DOHH2 (cell line): ENCODE measurements at regions not wholly inside any gene's neighbourhood (a gene's known extent, or its start where the extent isn't known, plus 50 kb on each side); places are given as distances from the start of the nearest gene placed in this dataset.

Experiments used
- EZH2phosphoT487 ChIP-seq: fragments of 200-600 bp; sonication (generic); IDR thresholded peaks from 2 replicates; pipeline ENCODE4 v1.6.1; 2017; ENCODE audit warnings: borderline replicate concordance, mild to moderate bottlenecking, antibody characterized with exemption, low read length, moderate library complexity, mixed read lengths
- TF ChIP-seq, protein P1 (sequence below): fragments of 200-600 bp; sonication (generic); IDR thresholded peaks from one replicate; pipeline ENCODE4 v1.5.1; 2014; ENCODE audit warnings: antibody characterized with exemption, mild to moderate bottlenecking, low read depth, low read length; ENCODE audit not compliant: poor library complexity, severe bottlenecking

DNA sequence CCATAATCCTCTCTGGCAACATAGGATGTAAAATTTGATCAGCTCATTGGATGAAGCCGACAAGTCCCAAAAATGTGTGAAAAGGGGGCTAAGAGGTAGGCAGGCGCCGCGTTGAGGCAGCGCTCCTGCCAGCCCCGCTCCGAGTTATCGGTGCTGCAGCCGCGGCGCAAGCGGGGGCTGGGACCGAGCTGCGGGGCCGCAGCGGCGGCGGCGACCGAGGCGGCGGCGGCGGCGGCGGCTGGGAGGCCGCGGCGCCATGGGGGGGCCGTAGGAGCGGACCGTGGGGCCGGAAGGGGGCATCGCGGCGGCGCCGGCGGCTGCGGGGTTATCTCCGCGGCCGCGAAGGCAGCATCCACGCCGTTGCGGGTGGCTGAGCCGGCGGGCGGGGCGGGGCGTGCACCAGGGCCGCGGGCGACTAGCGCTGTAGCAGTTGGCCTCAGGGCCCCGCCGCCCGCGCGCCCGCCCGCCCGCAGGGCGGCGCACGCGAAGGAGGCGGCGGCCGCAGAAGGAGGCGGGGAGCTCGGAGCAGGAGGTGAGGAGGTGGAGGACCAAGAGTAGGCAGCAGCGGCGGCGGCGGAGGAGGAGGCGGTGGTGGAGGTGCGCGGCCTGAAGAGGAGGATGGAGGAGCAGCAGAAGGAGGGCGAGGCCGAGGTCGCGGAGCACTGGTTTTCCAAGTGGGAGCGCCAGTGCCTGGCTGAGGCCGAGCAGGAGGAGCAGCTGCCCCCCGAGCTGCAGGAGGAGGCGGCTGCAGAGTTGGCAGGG lies 126.0 kb upstream of the CXorf66 start:
- TF ChIP-seq, protein P1, sequence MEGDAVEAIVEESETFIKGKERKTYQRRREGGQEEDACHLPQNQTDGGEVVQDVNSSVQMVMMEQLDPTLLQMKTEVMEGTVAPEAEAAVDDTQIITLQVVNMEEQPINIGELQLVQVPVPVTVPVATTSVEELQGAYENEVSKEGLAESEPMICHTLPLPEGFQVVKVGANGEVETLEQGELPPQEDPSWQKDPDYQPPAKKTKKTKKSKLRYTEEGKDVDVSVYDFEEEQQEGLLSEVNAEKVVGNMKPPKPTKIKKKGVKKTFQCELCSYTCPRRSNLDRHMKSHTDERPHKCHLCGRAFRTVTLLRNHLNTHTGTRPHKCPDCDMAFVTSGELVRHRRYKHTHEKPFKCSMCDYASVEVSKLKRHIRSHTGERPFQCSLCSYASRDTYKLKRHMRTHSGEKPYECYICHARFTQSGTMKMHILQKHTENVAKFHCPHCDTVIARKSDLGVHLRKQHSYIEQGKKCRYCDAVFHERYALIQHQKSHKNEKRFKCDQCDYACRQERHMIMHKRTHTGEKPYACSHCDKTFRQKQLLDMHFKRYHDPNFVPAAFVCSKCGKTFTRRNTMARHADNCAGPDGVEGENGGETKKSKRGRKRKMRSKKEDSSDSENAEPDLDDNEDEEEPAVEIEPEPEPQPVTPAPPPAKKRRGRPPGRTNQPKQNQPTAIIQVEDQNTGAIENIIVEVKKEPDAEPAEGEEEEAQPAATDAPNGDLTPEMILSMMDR, result no peak
- no peak for TF ChIP-seq EZH2phosphoT487
